Uterus (tissue), 3 donors: ENCODE measurements at regions not wholly inside any gene's neighbourhood (a gene's known extent, or its start where the extent isn't known, plus 50 kb on each side); places are given as distances from the start of the nearest gene placed in this dataset.
A peak's percentile ranks its signal among the peaks of the same experiment; 100 is the strongest.

Experiments
- DNase-seq, 2 donors: peaks; one replicate each; pipeline ENCODE4 v3.0.0-alpha.2; 2019 to 2020
- H3K27ac ChIP-seq, 2 donors: fragments of 200-600 bp; sonication (generic); 1 replicate in 1 of 2; 2 replicates in 1 of 2; pipeline ENCODE4 v1.5.1; 2016 to 2018
- H3K27me3 ChIP-seq, 2 donors: fragments of 200-600 bp; sonication (generic); one replicate each; pipeline ENCODE4 v1.5.1; 2018 to 2019; ENCODE audit warnings: control low read depth in 1 of 2
- H3K36me3 ChIP-seq, 2 donors: fragments of 200-600 bp; sonication (generic); one replicate each; pipeline ENCODE4 v1.5.1; 2019; ENCODE audit warnings: control low read depth in 1 of 2
- H3K4me1 ChIP-seq, 2 donors: fragments of 200-600 bp; sonication (generic); one replicate each; pipeline ENCODE4 v1.5.1; 2018 to 2019; ENCODE audit warnings: control low read depth in 1 of 2
- H3K4me3 ChIP-seq, 2 donors: fragments of 200-600 bp; sonication (generic); 1 replicate in 1 of 2; 2 replicates in 1 of 2; pipeline ENCODE4 v1.5.1; 2018 to 2019; ENCODE audit warnings: mild to moderate bottlenecking in 1 of 2
- H3K9me3 ChIP-seq, 2 donors: fragments of 200-600 bp; sonication (generic); one replicate each; pipeline ENCODE4 v1.5.1; 2019; ENCODE audit warnings: control low read depth in 1 of 2
- POLR2A ChIP-seq, 2 donors: fragments of 450-650 bp; IDR thresholded peaks; one replicate each; pipeline ENCODE4 v1.6.1; 2016; ENCODE audit warnings: antibody characterized with exemption in 2 of 2, mild to moderate bottlenecking in 1 of 2, moderate library complexity in 1 of 2
- intact Hi-C: fragments of 100-400 bp; cut with DNase I; formaldehyde crosslinking; loops from one replicate; pipeline ENCODE4 v1.15.1; 2023; ENCODE audit warnings: low total_unique reads
- TF ChIP-seq, protein P1 (sequence below), 4 experiments: fragments of 200-600 bp in 2 of 4; fragments of 450-650 bp in 2 of 4; sonication (generic) in 2 of 4; IDR thresholded peaks; one replicate each; pipeline ENCODE4 v1.5.1; 2016 to 2019; ENCODE audit warnings: antibody characterized with exemption in 4 of 4, mild to moderate bottlenecking in 2 of 4, moderate library complexity in 1 of 4
- donor health status: DM: yes; HTN: yes; CAD: no.

DNA sequence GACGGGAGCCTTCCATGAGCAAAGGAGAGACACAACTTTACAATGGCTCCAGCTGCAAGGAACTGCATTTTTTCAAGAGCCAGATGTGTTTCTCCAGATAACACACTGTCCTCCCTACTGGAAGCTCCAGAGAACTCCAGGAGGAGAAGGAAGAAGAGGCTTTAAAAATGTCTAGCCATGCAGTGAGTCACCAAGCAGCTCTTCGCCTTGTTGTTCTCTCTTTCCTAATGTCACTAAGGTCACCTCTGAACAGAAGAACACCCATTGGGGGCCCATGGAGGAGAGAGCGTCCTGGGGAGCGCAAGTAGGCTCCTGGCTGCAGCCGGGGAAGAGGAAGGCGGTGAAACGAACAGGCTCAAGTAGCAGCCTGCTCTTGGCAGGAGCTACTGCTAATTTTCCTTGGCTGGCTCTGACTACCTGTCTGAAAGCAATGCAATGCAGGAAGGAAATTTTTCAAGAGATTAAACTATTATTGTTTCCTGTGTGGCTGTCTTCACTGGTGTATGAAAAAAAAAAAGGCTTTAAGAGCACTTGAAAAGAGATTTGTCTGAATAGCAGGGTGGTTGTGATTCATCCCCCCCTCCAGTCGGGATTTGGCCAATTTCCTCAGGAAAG is 321.9 kb downstream of the SETD4 start:
- no peaks in the 10 kb centered on the region for H3K9me3 ChIP-seq
- H3K36me3 ChIP-seq = no peaks in the 10 kb centered on the region
- no peak overlapping the region for H3K4me3 ChIP-seq
- H3K27ac ChIP-seq = peak overlapping the region in 1 of 2 donors; percentile 24
- peak in 1 of 2 donors; percentile 18 for DNase-seq
- H3K4me1 ChIP-seq = no peaks in the 10 kb centered on the region
- H3K27me3 ChIP-seq = no peaks in the 10 kb centered on the region
- intact Hi-C loops = no loop called here
- TF ChIP-seq POLR2A (IDR thresholded peaks at IDR 0.05) = no peak
- TF ChIP-seq, protein P1, sequence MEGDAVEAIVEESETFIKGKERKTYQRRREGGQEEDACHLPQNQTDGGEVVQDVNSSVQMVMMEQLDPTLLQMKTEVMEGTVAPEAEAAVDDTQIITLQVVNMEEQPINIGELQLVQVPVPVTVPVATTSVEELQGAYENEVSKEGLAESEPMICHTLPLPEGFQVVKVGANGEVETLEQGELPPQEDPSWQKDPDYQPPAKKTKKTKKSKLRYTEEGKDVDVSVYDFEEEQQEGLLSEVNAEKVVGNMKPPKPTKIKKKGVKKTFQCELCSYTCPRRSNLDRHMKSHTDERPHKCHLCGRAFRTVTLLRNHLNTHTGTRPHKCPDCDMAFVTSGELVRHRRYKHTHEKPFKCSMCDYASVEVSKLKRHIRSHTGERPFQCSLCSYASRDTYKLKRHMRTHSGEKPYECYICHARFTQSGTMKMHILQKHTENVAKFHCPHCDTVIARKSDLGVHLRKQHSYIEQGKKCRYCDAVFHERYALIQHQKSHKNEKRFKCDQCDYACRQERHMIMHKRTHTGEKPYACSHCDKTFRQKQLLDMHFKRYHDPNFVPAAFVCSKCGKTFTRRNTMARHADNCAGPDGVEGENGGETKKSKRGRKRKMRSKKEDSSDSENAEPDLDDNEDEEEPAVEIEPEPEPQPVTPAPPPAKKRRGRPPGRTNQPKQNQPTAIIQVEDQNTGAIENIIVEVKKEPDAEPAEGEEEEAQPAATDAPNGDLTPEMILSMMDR (IDR thresholded peaks at IDR 0.05) = no peak

- Histone ChIP-seq H3K27me3 (no peaks in the 10 kb centered on the region), H3K36me3 (no peaks in the 10 kb centered on the region), H3K4me1 (no peaks in the 10 kb centered on the region), H3K4me3 (no peak overlapping the region), H3K27ac (no peak overlapping the region), H3K9me3 (no peaks in the 10 kb centered on the region)
- TF ChIP-seq POLR2A (IDR thresholded peaks at IDR 0.05) = no peak
- TF ChIP-seq, protein P1 (IDR thresholded peaks at IDR 0.05) = no peak
- peak in 1 of 2 donors; percentile 15 for DNase-seq
- intact Hi-C loops = no loop called here
Observed at GRCh38 chr21:35737899-35738346, 322.4 kb downstream of the SETD4 start.

GRCh38 chr21:35737449-35737848 is 322.9 kb downstream of the SETD4 start:
- no peak overlapping the region for H3K27ac ChIP-seq
- TF ChIP-seq POLR2A (IDR thresholded peaks at IDR 0.05) = no peak
- TF ChIP-seq, protein P1 (IDR thresholded peaks at IDR 0.05) = no peak
- no peaks in the 10 kb centered on the region for H3K4me1 ChIP-seq
- intact Hi-C loops = no loop called here
- no peaks in the 10 kb centered on the region for H3K9me3 ChIP-seq
- no peak for DNase-seq
- no peaks in the 10 kb centered on the region for H3K36me3 ChIP-seq
- no peak overlapping the region for H3K4me3 ChIP-seq
- no peaks in the 10 kb centered on the region for H3K27me3 ChIP-seq

GRCh38 chr21:35732788-35733187 is 327.5 kb downstream of the SETD4 start:
- Histone ChIP-seq H3K4me1 (no peaks in the 10 kb centered on the region), H3K27ac (no peak overlapping the region), H3K9me3 (no peaks in the 10 kb centered on the region), H3K36me3 (no peaks in the 10 kb centered on the region), H3K27me3 (no peaks in the 10 kb centered on the region), H3K4me3 (no peak overlapping the region)
- no peak for DNase-seq
- intact Hi-C loops = no loop called here
- TF ChIP-seq, protein P1 (IDR thresholded peaks at IDR 0.05) = no peak
- TF ChIP-seq POLR2A (IDR thresholded peaks at IDR 0.05) = no peak

DNA sequence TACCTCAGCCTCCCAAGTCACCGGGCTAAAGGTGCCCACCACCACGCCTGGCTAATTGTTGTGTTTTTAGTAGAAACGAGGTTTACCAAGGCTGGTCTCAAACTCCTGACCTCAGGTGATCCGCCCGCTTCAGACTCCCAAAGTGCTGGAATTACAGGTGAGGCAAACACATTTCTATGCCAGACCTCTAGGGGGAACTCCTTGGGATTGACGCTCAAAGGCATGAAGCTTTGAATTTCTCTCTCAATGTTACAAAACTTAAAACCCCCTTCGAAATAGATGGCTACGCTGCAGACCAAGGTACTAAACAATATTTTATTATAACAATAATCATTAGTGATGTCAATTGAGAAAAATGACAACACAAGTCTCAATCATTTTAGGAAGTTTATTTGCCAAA is 330.0 kb downstream of the SETD4 start:
- TF ChIP-seq POLR2A (IDR thresholded peaks at IDR 0.05) = no peak
- TF ChIP-seq, protein P1 (IDR thresholded peaks at IDR 0.05) = no peak
- no peak for DNase-seq
- peaks cover 0 to 6% of the 10 kb centered on the region in 2 donors for H3K27me3 ChIP-seq
- H3K36me3 ChIP-seq = no peaks in the 10 kb centered on the region
- H3K9me3 ChIP-seq = no peaks in the 10 kb centered on the region
- no peaks in the 10 kb centered on the region for H3K4me1 ChIP-seq
- H3K4me3 ChIP-seq = no peak overlapping the region
- H3K27ac ChIP-seq = no peak overlapping the region
- intact Hi-C loops = no loop called here
